ENCODE measurements at regions not wholly inside any gene's neighbourhood (a gene's known extent, or its start where the extent isn't known, plus 50 kb on each side); places are given as distances from the start of the nearest gene placed in this dataset.
"Not testable (repeated sequence)": the region's sequence is repeated elsewhere in the genome, so short reads cannot be mapped to it uniquely, and the experiment has no call there.

DNA sequence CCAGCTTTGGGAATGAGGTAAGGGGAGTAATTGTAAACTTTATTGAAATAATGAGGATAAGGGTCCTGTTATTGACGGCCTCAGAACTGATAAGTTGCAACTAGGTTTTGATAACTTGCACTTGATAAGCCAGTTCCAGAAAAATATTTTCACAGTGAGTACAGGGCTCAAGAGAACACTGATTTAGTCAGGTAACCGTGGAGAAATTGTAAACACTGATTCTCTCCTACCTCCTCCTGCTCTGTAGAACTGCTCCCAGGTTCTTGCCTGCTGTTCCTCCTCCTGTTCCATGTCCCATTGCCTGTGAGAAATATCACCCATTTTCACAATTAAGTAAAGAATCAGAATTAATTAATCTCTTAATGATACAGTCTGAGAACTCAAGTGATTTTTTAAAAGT is 55.0 kb upstream of the CXXC4 start:
- no peak for DNase-seq (ENCODE audit: low read depth in 2 of 2)

DNA sequence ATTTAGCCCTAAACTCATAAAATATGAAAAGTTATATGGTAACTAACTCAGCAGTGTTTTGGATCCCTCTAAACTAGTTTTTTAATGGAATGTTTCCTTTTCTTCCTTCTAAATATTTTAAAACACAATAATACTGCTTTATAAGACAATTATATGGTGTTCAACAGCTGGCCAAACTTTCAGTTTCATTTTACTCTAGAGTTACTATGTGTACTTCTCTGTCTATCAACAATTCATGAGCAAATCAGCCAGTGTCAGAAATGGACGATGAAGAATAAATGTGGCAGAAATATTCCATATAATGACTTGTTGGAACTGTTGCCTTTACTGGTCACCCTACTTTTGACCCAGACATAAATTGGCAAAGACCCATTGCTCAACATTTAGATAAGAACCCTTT is 64.8 kb upstream of the CXXC4 start:
- no peak for DNase-seq (ENCODE audit: low read depth in 2 of 2)

DNA sequence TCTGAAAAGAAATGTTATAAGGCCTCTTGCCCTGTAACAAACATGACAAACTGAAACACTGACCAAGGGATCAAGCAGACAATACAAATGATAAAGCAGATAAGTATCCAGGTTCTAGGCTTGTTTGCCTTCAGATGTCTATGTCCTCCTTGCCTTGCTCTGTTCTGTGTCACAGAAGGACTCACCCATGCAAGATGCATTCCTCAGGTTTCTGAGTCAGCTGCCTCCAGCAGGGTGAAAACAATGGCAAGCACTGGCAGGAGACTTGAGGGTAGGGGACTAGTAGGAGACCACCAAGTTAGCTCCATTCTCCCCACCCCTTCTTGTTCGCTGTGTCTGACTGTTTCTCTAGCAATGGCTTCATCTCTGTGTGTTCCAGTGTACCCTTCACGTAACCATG is 76.6 kb upstream of the CXXC4 start:
- DNase-seq (ENCODE audit: low read depth in 2 of 2) = no peak

DNA sequence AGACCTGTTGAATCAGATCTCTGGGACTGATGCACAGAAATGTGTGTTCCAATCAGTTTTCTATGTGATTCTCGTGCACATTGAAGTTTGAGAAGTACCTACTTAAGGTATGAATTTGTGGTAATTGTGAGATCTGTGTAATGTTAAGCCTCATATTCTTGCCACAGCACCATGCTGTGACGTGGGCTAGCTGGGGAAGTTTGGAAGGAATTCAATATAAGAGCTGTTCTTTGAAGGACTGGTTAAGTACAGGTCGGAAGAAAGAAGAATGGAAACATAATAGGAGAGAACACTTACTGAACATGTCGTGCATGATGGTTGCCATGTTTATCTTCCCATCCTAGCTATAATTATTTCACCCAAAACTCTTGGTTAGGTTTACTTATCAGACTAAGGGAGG is 79.7 kb upstream of the CXXC4 start:
- DNase-seq (ENCODE audit: low read depth in 2 of 2) = no peak

DNA sequence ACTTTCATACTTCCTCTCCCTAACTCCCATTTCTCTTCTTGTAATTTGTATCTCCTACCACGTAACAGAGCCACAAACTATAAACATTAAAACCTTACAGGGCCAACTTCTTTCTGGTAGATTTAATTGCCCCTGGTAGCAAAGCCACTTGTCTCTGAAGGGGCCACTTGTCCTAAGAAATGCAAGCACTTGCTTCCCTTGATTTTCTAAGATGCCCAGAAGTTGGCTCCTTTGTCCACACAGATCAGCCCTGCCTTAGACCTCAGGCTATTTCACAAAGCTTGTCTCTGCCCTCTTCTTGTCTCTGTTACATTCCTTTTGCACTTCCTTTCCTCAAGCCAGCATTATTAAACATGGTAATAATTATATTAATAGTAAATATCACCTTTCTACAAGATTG is 80.6 kb upstream of the CXXC4 start:
- DNase-seq (ENCODE audit: low read depth in 2 of 2) = no peak

DNA sequence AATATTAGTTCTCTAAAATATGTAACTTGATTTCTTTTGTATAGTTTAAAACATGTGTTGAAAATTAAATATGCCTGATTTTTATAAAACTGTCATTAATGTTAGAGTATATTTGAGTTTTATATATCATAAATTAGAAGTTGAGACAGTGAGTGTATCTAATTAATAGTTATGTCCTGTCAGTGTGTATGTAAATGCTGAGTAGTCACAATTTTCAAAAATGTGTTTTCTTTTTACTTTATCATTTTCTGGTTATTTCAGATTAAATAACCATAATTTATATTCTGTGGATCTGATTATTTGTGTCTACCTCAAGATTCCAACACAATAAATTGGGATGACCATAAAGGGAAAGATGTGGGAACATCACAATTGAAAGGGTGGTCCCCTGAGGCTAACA is 82.7 kb upstream of the CXXC4 start:
- DNase-seq (ENCODE audit: low read depth in 2 of 2) = no peak

DNA sequence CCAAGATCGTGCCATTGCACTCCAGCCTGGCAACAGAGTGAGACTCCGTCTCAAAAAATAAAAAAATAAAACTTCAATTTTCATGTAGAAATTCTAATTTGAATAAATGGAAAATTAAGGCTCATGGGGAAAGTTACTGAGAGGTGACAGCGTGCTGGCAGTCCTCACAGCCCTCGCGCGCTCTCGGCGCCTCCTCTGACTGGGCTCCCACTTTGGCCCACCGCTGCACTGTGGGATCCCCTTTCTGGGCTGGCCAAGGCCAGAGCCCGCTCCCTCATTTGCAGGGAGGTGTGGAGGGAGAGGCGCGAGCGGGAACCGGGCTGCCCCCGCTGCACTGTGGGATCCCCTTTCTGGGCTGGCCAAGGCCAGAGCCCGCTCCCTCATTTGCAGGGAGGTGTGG is 86.8 kb upstream of the CXXC4 start:
- DNase-seq (ENCODE audit: low read depth in 2 of 2) = not testable (repeated sequence)

DNA sequence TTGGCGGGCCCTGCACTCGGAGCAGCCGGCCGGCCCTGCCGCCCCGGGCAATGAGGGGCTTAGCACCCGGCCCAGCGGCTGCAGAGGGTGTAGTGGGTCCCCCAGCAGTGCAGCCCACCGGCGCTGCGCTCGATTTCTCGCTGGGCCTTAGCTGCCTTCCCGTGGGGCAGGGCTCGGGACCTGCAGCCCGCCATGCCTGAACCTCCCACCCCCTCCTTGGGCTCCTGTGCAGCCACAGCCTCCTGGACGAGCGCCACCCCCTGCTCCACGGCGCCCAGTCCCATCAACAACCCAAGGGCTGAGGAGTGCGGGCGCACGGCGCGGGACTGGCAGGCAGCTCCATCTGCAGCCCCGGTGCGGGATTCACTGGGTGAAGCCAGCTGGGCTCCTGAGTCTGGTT is 87.4 kb upstream of the CXXC4 start:
- DNase-seq (ENCODE audit: low read depth in 2 of 2) = not testable (repeated sequence)

DNA sequence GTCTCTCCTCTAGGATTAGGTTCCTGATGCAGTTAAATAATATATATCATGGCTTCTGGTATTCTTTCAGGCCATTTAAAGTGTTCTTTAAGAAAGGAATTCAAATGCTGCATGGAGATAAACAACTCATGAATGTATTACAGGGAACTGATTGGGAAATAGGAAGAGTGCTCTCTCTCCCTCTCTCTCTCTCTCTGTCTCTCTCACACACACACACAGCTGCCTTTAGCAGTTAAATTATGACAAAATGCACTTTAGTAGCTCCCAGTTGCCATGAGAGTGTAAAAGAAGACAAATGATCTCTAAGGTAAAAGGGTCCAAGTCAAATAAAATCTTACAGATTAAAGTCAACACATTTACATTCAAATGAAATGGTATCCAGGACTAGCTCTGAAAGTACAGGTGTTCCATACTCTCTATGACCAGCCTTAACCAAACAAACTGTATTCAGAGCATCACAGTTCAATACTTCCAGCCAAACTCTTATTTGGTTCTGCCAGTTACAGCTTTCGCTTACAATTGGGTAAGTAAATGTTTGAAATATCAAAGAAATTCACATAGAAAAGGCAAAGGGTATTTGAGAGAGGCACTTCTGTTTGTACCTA is 94.7 kb upstream of the CXXC4 start:
- DNase-seq (ENCODE audit: low read depth in 2 of 2) = no peak

DNA sequence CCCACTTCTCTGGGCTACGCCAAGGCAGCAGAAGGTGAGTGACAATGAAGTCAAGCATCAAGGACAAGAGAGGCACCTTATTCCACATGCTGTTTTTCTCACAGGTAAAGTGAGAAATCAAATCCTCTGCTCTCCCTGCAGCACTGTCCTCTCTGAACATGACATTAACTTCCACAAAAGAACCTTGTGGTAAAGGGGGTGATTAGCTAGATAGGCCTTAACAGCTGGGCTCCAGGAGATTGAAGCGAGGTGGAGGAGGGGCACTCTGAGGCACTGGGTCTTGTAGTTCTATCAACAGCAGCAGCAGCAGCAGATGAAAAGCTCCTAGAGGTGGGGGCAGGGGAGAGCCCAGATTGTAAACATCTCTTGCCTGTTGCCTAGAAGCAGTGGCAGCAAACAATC is 96.8 kb upstream of the CXXC4 start:
- DNase-seq (ENCODE audit: low read depth in 2 of 2) = no peak

DNA sequence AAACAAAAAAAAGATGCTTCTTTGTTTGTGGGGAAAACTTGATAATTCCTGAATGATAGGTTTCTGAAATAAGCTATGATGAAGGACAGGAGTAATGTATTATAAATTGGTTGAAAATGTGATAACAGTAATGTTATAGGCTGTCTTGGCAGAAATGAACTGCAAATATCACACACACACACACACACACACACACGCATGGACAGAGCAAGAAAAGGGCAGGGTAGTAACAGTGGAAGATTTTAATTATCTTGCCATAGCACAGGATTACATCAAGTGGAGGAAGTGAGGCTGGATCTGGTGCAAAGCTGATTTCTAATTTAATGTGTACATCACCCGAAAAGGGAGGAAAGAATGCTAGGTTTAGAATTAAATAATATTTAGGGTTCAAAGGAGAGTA is 97.5 kb upstream of the CXXC4 start:
- DNase-seq (ENCODE audit: low read depth in 2 of 2) = no peak

DNA sequence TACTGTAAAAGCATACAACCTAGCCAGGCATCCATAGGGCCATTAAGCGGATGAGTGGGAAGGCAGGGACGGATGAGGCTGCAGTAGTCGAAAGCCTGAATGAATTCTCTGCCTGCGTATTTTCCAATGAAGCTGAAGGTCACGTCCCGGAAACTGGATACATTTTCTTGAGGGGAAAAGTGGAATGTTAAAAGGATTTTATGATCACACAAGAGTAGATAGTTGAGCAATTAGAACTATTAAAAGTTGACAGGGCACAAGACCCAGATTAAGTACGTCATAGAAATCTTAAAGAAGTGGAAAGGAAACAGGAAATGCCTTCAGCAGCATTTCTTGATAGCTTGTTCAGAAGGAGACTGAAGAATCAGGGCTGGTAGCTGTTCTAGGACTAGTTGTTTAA is 98.3 kb upstream of the CXXC4 start:
- DNase-seq (ENCODE audit: low read depth in 2 of 2) = no peak

DNA sequence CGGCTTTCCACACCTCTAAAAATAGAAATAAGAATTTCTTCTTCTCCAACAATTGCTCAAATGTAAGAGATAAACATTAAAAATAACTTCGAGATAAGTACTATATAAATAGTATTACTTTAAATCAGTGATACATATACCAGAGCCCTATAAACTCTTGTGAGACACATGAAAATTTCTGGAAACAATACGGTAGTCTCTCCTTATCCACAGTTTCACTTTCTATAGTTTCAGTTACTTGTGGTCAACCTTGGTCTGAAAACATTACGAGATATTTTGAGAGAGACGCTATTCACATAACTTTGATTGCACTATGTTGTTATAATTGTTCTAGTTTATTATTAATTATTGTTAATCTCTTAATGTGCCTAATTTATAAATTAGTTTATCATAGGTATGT is 101.5 kb upstream of the CXXC4 start:
- DNase-seq (ENCODE audit: low read depth in 2 of 2) = no peak

DNA sequence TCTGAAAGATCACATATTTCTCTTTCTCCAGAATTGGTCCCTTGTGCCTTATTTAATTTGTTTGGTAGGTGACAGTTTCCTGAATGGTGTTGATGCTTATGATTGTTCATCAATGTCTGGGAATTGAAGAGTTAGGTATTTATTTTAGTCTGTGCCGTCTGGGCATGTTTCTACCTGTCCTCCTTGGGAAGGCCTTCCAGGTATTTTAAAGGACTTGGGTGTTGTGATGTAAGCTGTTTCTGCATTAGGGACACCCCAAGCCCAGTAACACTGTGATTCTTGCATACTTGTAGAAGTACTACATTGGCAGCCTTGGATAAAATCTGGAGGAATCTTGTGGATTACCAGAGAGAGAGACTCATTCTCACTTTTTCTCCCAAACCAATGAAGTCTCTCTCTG is 120.8 kb upstream of the CXXC4 start:
- DNase-seq (ENCODE audit: low read depth in 2 of 2) = no peak

DNA sequence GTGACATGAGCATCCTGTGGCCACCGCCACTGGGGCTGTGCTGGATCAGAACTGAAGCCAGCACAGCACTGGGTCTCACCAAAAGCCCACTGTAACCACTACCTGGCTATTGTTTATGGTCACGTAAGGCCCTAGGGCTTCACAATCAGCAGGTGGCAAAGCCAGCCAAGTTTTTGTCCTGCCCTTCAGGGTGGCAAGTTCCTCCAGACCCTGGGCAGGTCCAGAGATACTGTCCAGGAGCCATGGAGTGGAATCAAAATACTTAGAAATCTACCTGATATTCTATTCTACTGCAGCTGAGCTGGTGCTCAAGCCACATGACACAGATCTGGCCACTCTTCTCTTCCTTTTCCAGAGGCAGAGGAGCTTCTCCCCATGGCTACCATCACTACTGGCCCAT is 121.2 kb upstream of the CXXC4 start:
- no peak for DNase-seq (ENCODE audit: low read depth in 2 of 2)

DNA sequence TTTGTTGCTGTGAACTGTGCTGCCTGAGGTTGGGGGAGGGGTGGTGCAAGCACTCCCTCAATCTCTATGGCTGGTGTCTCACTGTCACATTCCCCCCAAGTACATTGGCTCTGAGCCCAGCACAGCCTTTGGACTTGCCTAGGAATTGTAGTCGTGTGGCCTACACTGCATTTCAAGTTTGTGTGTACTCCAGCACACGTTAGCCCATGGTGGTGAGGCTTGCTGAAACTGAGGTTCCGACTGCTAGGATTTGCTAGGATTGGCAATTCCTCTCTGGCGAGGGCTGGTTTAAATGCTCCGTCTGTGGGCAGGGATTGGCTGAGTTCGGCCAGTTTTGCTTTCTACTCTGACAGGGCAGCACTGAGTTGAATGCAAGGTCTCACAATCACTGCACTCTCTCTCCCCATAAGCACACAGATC is 121.7 kb upstream of the CXXC4 start:
- DNase-seq (ENCODE audit: low read depth in 2 of 2) = no peak

DNA sequence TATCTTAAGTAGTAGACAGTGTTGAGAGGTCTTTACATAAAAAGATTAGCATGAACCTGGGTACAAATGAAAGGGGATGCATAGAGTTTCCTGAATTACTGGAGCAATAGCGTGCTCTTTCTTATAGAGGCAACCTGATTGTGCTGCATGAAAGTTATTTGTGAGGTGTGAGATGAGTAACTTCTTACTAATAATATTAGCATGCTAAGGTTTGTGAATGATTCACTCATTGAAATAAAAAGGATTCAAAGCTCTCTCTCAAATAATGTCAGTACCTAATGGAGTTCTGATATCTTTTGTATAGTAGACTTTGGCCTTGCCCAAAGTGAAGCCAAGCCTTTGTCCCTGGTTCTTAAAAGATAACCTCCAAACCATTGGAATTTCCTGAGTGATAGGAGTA is 131.0 kb upstream of the CXXC4 start:
- no peak for DNase-seq (ENCODE audit: low read depth in 2 of 2)

DNA sequence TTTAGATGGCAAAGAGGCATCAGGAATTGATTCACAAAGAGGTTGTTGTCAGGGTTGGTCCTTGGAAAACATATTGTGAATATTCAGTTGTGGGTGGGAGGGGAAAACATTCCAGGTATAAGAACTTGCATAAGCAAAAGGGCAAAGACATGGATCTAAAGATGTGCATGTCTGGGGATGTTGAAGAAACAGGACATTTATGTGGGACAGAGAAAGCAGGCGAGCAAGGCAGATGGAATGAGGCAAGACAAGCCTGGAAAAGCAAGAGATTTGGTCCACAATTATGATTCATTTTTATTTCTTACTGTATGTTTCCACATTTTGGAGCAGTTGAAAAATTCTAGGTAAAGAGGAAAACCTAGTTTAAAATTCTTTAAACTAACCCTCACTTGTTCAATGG is 134.9 kb upstream of the CXXC4 start:
- no peak for DNase-seq (ENCODE audit: low read depth in 2 of 2)

DNA sequence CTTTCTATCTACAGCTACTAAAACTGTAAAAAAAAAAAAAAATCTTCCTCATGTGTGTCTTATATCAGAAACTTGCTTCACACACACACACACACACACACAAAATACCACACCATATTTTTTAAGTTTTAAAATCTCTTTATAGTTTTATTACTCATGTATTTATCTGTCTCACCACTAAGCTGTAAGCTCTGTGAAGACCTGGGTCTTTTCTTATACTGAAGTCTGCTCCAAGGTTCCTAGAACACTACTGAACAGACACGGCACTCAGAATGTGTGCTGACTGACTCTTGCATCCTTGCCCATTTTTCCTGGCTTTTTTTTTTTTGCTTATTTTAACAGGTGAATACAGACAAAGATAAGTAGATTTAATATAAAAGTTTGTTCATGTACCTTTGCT is 135.6 kb upstream of the CXXC4 start:
- DNase-seq (ENCODE audit: low read depth in 2 of 2) = no peak

DNA sequence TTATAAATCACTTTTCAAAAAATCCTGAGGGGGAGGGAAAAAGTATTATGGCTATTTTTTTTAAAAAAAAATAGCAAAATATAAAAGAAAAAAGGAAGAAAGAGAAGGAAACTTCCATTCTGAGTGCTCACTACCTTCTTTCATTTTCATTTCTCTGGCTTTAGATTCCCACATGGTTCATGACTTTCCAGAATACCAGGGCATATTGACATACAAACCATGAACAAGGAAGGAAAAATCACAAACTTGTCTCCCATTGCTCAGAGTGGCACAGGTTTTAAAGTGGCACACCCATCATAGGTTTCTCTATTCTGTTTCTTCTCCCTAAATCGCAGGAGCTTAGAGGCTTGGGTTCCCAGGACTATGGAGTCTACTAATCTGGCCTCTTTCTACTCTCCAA is 136.3 kb upstream of the CXXC4 start:
- DNase-seq (ENCODE audit: low read depth in 2 of 2) = no peak

DNA sequence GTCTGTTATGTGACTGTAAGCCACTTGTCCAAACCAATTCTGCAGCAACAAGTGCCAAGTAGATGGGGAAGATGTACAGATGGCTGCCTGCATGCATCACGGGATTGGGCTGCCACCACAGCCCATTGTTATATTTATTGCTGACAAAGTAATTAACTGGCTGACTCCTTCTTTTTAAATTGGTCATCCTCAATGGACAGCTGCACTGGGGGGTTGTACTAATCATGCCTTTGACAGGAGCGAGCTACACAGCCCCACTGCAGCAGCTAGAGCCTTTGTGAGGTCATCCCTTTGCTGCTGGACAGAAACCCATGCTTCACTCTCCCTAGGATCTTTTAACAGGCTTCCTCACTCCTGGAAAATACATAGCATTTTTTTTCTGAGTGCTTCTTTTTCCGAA is 146.7 kb upstream of the CXXC4 start:
- DNase-seq (ENCODE audit: low read depth in 2 of 2) = no peak

DNA sequence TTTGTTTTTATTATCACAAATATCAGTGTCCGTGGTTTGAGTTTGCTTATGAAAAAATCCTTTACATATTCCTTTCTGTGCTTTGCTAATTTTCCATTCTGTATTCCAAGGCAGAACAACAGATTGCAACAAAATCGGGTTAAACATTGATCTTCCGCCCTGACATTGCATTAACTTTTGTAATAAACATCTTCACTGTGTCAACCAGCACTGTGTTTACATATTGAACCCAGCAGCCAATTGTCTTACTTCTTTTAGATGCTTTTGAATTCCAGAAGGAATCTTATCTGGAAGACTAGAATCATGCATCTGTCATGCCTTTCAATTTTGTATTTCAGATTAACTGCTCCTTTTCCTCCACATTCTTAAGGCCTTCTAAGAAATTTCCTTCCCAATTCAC is 147.8 kb upstream of the CXXC4 start:
- no peak for DNase-seq (ENCODE audit: low read depth in 2 of 2)

DNA sequence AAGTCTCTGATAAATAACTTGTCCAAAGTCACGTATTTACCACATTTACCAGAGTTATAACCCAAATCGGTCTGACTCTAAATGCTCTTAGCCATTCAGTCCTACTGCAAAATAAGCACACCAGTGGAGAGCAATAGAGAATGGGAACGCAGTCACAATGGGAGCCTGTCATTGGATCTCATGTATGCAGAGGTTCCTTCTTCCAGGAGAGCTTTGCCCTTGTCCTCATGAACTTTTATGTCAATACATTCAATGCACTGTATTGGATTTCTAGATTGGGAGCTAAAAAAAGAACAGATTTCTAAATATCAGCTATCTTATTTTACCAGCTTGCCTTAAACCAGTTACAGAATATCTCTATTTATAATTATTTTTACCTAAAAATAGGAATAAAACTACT is 149.1 kb upstream of the CXXC4 start:
- no peak for DNase-seq (ENCODE audit: low read depth in 2 of 2)

DNA sequence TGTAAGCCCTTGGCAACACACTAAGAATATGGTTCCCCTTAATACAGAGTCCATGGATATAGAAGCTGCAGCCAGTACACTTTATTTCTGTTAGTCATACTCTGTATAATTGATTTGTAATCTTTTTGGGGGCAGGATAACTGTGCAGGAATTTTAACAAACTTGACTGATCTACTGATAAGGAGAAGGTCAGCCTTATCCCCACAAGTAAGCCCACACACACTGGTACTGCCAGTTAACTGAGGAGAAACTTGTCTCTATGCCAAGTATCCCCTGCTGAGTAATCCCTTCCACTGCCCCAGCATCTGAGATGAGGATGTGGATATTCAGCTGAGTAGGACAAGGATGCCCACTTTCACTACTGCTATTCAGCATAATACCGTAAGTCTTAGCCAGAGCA is 154.9 kb upstream of the CXXC4 start:
- DNase-seq (ENCODE audit: low read depth in 2 of 2) = no peak

DNA sequence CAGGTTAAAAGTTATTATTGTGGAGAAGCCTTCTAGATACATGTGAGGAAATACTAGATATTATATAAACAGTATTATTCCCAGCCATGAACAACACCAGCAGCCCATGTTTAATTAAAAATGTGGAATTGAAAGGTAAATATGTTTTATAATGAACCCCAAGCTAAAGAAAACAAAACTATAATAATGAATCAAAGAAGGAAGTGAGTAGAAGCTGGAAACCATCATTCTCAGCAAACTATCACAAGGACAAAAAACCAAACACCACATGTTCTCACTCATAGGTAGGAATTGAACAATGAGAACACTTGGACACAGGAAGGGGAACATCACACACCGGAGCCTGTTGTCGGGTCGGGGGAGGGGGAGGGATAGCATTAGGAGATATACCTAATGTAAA is 167.6 kb upstream of the CXXC4 start:
- not testable (repeated sequence) for DNase-seq (ENCODE audit: low read depth in 2 of 2)

Data from stimulated activated CD8-positive, alpha-beta memory T cell treated with anti-CD3 and anti-CD28 coated beads, Interleukin-7, amount 100 ng/mL, for 4 hours (primary cell).